DOHH2 (cell line): ENCODE measurements at regions not wholly inside any gene's neighbourhood (a gene's known extent, or its start where the extent isn't known, plus 50 kb on each side); places are given as distances from the start of the nearest gene placed in this dataset.

Source experiments
- CTCF ChIP-seq: fragments of 200-600 bp; sonication (generic); IDR thresholded peaks from one replicate; pipeline ENCODE4 v1.5.1; 2014; ENCODE audit warnings: antibody characterized with exemption, mild to moderate bottlenecking, low read depth, low read length; ENCODE audit not compliant: poor library complexity, severe bottlenecking
- EZH2phosphoT487 ChIP-seq: fragments of 200-600 bp; sonication (generic); IDR thresholded peaks from 2 replicates; pipeline ENCODE4 v1.6.1; 2017; ENCODE audit warnings: borderline replicate concordance, mild to moderate bottlenecking, antibody characterized with exemption, low read length, moderate library complexity, mixed read lengths

- TF ChIP-seq CTCF = no peak
- TF ChIP-seq EZH2phosphoT487 = no peak
These were observed 186.8 kb upstream of the IRX3 start for GRCh38 chr16:54473226-54473993.
